IMR-90 (cell line): ENCODE measurements at regions not wholly inside any gene's neighbourhood (a gene's known extent, or its start where the extent isn't known, plus 50 kb on each side); places are given as distances from the start of the nearest gene placed in this dataset.

Experiments used
- ATAC-seq: fragments of 200-7000 bp; cut with Tn5 transposase; 2 replicates; pipeline ENCODE4 v1.9.1; 2020; ENCODE audit warnings: low read depth, mild to moderate bottlenecking, moderate library complexity
- BruUV-seq: library from RNA; stranded (reverse); fragments of 400-500 nt; replicated peaks from 2 replicates; lab custom pipeline; 2021; lab: Mats Ljungman, UMichigan
- CTCF ChIA-PET: fragments of 300-600 bp; formaldehyde crosslinking; extraction: SDS; loops from one replicate; lab custom pipeline; 2021; ENCODE audit warnings: antibody characterized with exemption; lab: Yijun Ruan, JAX
- POLR2A ChIA-PET: fragments of 300-600 bp; sonication (Branson Sonifier 250); formaldehyde crosslinking; loops from one replicate; lab custom pipeline; 2022; ENCODE audit warnings: antibody characterized with exemption; ENCODE audit not compliant: unreplicated experiment; lab: Charles Lee
- DNase-seq: peaks from one replicate; pipeline ENCODE4 v3.0.0; 2013
- H2AFZ ChIP-seq: replicated peaks from 2 replicates; pipeline ENCODE3; 2013; ENCODE audit warnings: low read length, mild to moderate bottlenecking; ENCODE audit not compliant: poor library complexity
- H2AK5ac ChIP-seq: 2 replicates; pipeline ENCODE4 v1.6.1; 2013; ENCODE audit warnings: low read depth, low read length, inconsistent platforms
- H2AK9ac ChIP-seq: replicated peaks from 2 replicates; pipeline ENCODE3; 2013; ENCODE audit warnings: mild to moderate bottlenecking, low read depth, low read length, moderate library complexity; ENCODE audit not compliant: poor library complexity
- H2BK120ac ChIP-seq: 2 replicates; pipeline ENCODE4 v1.6.1; 2013; ENCODE audit warnings: low read depth, low read length, inconsistent platforms
- H2BK15ac ChIP-seq: 3 replicates; pipeline ENCODE4 v1.6.1; 2013; ENCODE audit warnings: low read depth, low read length, inconsistent platforms
- H2BK20ac ChIP-seq: 2 replicates; pipeline ENCODE4 v1.6.1; 2013; ENCODE audit warnings: low read depth, mild to moderate bottlenecking, inconsistent platforms, low read length, moderate library complexity
- H2BK5ac ChIP-seq: 2 replicates; pipeline ENCODE4 v1.6.1; 2013; ENCODE audit warnings: mild to moderate bottlenecking, low read depth, low read length, inconsistent platforms; ENCODE audit not compliant: poor library complexity, severe bottlenecking
- H3K14ac ChIP-seq: replicated peaks from 2 replicates; pipeline ENCODE4 v1.6.1; 2013; ENCODE audit warnings: low read depth, low read length, inconsistent platforms
- H3K18ac ChIP-seq: 2 replicates; pipeline ENCODE4 v1.6.1; 2013; ENCODE audit warnings: low read depth, low read length, control low read depth
- H3K23ac ChIP-seq: 2 replicates; pipeline ENCODE4 v1.6.1; 2013; ENCODE audit warnings: low read depth, low read length, inconsistent platforms
- H3K27ac ChIP-seq: 2 replicates; pipeline ENCODE4 v1.5.1; 2013; ENCODE audit warnings: mild to moderate bottlenecking, control low read depth, low read length; ENCODE audit not compliant: insufficient read depth
- H3K27me3 ChIP-seq: 2 replicates; pipeline ENCODE4 v1.6.1; 2013; ENCODE audit warnings: low read length; ENCODE audit not compliant: control insufficient read depth, insufficient read depth
- H3K36me3 ChIP-seq: 2 replicates; pipeline ENCODE4 v1.6.1; 2013; ENCODE audit warnings: low read length, mixed read lengths; ENCODE audit not compliant: control insufficient read depth, insufficient read depth
- H3K4ac ChIP-seq: 2 replicates; pipeline ENCODE4 v1.6.1; 2013; ENCODE audit warnings: low read depth, low read length, inconsistent platforms
- H3K4me1 ChIP-seq: 2 replicates; pipeline ENCODE4 v1.6.1; 2013; ENCODE audit warnings: low read length, mixed read lengths; ENCODE audit not compliant: control insufficient read depth, insufficient read depth
- H3K4me2 ChIP-seq: 2 replicates; pipeline ENCODE4 v1.6.1; 2013; ENCODE audit warnings: low read depth, mild to moderate bottlenecking, control low read depth, low read length, moderate library complexity
- H3K4me3 ChIP-seq: 2 replicates; pipeline ENCODE4 v1.5.1; 2013; ENCODE audit warnings: low read depth, mild to moderate bottlenecking, control low read depth, low read length, moderate library complexity; ENCODE audit not compliant: insufficient read depth
- H3K56ac ChIP-seq: 2 replicates; pipeline ENCODE4 v1.6.1; 2013; ENCODE audit warnings: low read length, inconsistent platforms; ENCODE audit not compliant: insufficient read depth; ENCODE audit errors: extremely low read depth
- H3K79me1 ChIP-seq, 2 experiments: 2 replicates each; pipeline ENCODE4 v1.6.1; 2013; ENCODE audit warnings: low read length in 2 of 2, inconsistent platforms in 1 of 2, low read depth in 1 of 2
- H3K9ac ChIP-seq: 2 replicates; pipeline ENCODE4 v1.6.1; 2013; ENCODE audit warnings: low read depth, low read length, control low read depth
- H3K9me1 ChIP-seq: 2 replicates; pipeline ENCODE4 v1.6.1; 2013; ENCODE audit warnings: low read length, inconsistent platforms; ENCODE audit not compliant: insufficient read depth
- H3K9me3 ChIP-seq: 2 replicates; pipeline ENCODE4 v1.6.1; 2013; ENCODE audit warnings: low read length; ENCODE audit not compliant: control insufficient read depth, insufficient read depth
- H4K20me1 ChIP-seq: 2 replicates; pipeline ENCODE4 v1.6.1; 2013; ENCODE audit warnings: low read length, inconsistent platforms; ENCODE audit not compliant: insufficient read depth
- H4K5ac ChIP-seq: 2 replicates; pipeline ENCODE4 v1.6.1; 2013; ENCODE audit warnings: mild to moderate bottlenecking, low read depth, low read length, control low read depth
- H4K8ac ChIP-seq, 2 experiments: 2 replicates each; pipeline ENCODE4 v1.6.1; 2013; ENCODE audit warnings: low read depth in 2 of 2, low read length in 2 of 2, control low read depth in 1 of 2, inconsistent platforms in 1 of 2
- H4K91ac ChIP-seq: 2 replicates; pipeline ENCODE4 v1.6.1; 2013; ENCODE audit warnings: low read depth, low read length, inconsistent platforms; ENCODE audit not compliant: insufficient read depth
- CEBPB ChIP-seq: IDR thresholded peaks from 2 replicates; pipeline ENCODE4 v1.6.1; 2012; ENCODE audit warnings: low read depth, low read length, improper control_type of control experiment
- SMC3 ChIP-seq: fragments of 150-350 bp; IDR thresholded peaks from 2 replicates; pipeline ENCODE4 v1.6.1; 2016; ENCODE audit warnings: low read depth, mild to moderate bottlenecking, antibody characterized with exemption, low read length, moderate library complexity
- WGBS, 2 experiments: methylation state at CpG; one replicate each; pipeline versions ENCODE4 v1.1.5 to v1.1.7; 2013; ENCODE audit warnings: missing lambda C conversion rate in 2 of 2; ENCODE audit not compliant: insufficient read length in 1 of 2; ENCODE audit errors: extremely low coverage in 2 of 2; 5-methylcytosine and 5-hydroxymethylcytosine counted together
- dilution Hi-C: fragments of 300-500 bp; cut with HindIII; formaldehyde crosslinking; loops from one replicate; pipeline ENCODE4 v1.14.3; 2018; ENCODE audit warnings: low sequenced_read_pairs; ENCODE audit not compliant: unreplicated experiment
- in situ Hi-C: fragments of 300-500 bp; cut with MboI; formaldehyde crosslinking; loops from 3 replicates; pipeline ENCODE4 v1.14.3; 2019; ENCODE audit warnings: low sequenced_read_pairs, inconsistent platforms, mixed read lengths
- intact Hi-C: fragments of 100-400 bp; cut with micrococcal nuclease; formaldehyde crosslinking; loops from 2 replicates; pipeline ENCODE4 v1.10.0; 2022

DNA sequence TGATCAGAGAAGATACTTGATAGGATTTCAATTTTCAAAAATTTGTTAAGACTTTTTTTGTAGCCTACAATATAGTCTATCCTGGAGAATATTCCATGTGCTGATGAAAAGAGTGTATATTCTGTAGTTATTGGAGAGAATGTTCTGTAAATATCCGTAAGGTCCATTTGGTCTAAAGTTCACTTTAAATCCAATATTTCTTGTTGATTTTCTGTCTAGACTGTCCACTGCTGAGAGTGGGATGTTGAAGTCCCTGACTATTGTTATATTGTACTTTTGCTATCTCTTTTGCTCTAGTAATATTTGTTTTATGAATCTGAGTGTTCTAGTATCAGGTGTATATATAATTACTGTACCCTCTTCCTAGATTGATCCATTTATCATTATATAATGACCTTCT, 406.2 kb upstream of the CNTN4 start:
- H4K91ac ChIP-seq = no peak overlapping the region

More for the DNA sequence above, 406.2 kb upstream of the CNTN4 start:
- Histone ChIP-seq H4K5ac (no peak overlapping the region), H3K18ac (no peak overlapping the region), H3K36me3 (no peaks in the 10 kb centered on the region), H3K9me1 (no peaks in the 10 kb centered on the region), H2AK5ac (no peak overlapping the region), H3K9ac (no peak overlapping the region), H2AFZ (no peak overlapping the region), H3K9me3 (peaks cover 6% of the 10 kb centered on the region), H3K23ac (no peak overlapping the region), H2BK5ac (no peak overlapping the region), H3K4me1 (no peaks in the 10 kb centered on the region), H3K14ac (no peak overlapping the region), H3K4me2 (no peak overlapping the region), H4K8ac (no peak overlapping the region), H3K79me1 (no peaks in the 10 kb centered on the region), H3K27ac (no peak overlapping the region), H2AK9ac (no peak overlapping the region), H3K4me3 (no peak overlapping the region), H2BK15ac (no peak overlapping the region), H3K27me3 (no peaks in the 10 kb centered on the region), H2BK120ac (no peak overlapping the region), H4K20me1 (no peaks in the 10 kb centered on the region), H2BK20ac (no peak overlapping the region), H3K56ac (no peak overlapping the region), H3K4ac (no peak overlapping the region)
- ChIA-PET POLR2A (no interaction called here), CTCF (no interaction called here)
- TF ChIP-seq CEBPB (no peak), SMC3 (no peak)
- intact Hi-C loops = no loop called here
- DNase-seq (no peak), ATAC-seq (no peak)
- no CpG with 5 or more reads among the region's 1 CpG for WGBS, 2 experiments
- dilution Hi-C loops = no loop called here
- no TSS peak for BruUV-seq
- in situ Hi-C loops = no loop called here
